Breast epithelium (tissue), 3 donors: ENCODE measurements at regions not wholly inside any gene's neighbourhood (a gene's known extent, or its start where the extent isn't known, plus 50 kb on each side); places are given as distances from the start of the nearest gene placed in this dataset.

ENCODE experiments used
- CTCF ChIP-seq, 3 donors: fragments of 450-650 bp; IDR thresholded peaks; one replicate each; pipeline ENCODE4 v1.5.1; 2016 to 2017; ENCODE audit warnings: antibody characterized with exemption in 3 of 3, mild to moderate bottlenecking in 3 of 3, moderate library complexity in 3 of 3
- POLR2AphosphoS5 ChIP-seq, 3 donors: sonication (generic); formaldehyde crosslinking; IDR thresholded peaks; one replicate each; pipeline ENCODE4 v1.6.1; 2017; ENCODE audit warnings: antibody characterized with exemption in 3 of 3

DNA sequence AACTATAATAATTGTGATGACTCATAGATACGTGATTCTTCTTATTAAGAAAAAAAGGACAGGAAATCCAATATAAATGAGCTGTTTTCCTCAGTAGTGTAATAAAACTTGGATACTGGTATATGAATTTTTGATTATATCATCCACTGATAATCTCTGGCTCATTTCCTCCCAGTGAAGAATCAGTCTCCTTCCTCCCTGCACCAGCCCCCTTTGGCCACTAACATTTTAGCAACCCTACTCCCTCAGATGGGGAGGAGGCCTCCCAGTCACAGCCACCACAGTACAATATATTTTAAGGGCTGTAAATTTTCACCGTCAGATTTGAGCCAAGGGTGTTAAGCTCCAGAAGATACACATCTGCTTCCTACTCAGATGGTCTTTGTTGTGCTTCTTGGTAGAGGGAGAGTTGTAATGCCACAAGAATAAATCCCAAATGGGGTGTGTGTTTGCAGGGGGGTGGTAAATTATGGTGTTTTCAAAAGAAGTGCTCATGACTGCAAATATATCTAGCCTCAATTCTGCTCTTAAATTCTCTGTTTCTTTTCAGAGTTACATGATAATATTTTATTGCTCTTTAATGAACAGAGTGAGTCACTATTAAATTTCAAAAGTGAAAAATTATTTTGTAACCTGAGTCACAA is 153.5 kb downstream of the HLX start:
- TF ChIP-seq CTCF (IDR thresholded peaks at IDR 0.05) (no peak), POLR2AphosphoS5 (IDR thresholded peaks at IDR 0.05) (no peak)
